Erythroblast (primary cell): ENCODE measurements at regions not wholly inside any gene's neighbourhood (a gene's known extent, or its start where the extent isn't known, plus 50 kb on each side); places are given as distances from the start of the nearest gene placed in this dataset.

Source experiments
- GATA1 ChIP-seq: IDR thresholded peaks from 2 replicates; pipeline ENCODE4 v1.6.1; 2011; ENCODE audit warnings: low read depth, mild to moderate bottlenecking, control low read depth, low read length, moderate library complexity
- POLR2A ChIP-seq: IDR thresholded peaks from 2 replicates; pipeline ENCODE4 v1.6.1; 2011; ENCODE audit warnings: mild to moderate bottlenecking, low read length

DNA sequence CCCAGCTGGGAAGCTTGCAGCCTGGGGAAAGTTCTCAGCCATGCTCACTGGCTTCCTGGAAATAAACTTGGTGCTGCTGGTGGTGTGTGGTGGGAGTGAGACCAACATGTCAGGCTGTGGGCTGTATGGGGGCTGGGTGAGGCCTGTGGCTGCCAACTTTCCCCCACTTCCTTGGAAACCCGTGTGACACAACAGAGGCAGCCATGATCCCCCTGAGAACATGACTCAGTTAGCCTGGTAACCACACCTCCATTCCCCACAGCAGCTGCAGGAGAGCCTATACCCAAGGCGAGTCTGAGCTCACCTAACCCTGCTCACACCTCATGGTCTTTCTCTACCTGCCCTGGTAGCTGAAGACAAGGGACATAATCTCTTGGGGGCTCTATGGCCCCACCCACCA, 72.7 kb upstream of the RGMB start:
- TF ChIP-seq POLR2A: no peak
- TF ChIP-seq GATA1: no peak
